Upper lobe of right lung (tissue), 1 donor: ENCODE measurements at regions not wholly inside any gene's neighbourhood (a gene's known extent, or its start where the extent isn't known, plus 50 kb on each side); places are given as distances from the start of the nearest gene placed in this dataset.

ENCODE experiments used
- ATAC-seq: fragments of 200-7000 bp; cut with Tn5 transposase; one replicate; pipeline ENCODE4 v1.9.1; 2020; ENCODE audit warnings: mild to moderate bottlenecking, moderate library complexity
- DNase-seq: peaks from one replicate; pipeline ENCODE4 v3.0.0-alpha.2; 2020
- H3K27ac ChIP-seq: fragments of 200-600 bp; one replicate; pipeline ENCODE4 v1.8.0; 2022
- H3K27me3 ChIP-seq: fragments of 200-600 bp; one replicate; pipeline ENCODE4 v1.8.0; 2022; ENCODE audit warnings: mild to moderate bottlenecking
- H3K36me3 ChIP-seq: fragments of 200-600 bp; one replicate; pipeline ENCODE4 v1.8.0; 2022
- H3K4me1 ChIP-seq: fragments of 200-600 bp; one replicate; pipeline ENCODE4 v1.8.0; 2022
- H3K4me3 ChIP-seq: fragments of 200-600 bp; one replicate; pipeline ENCODE4 v1.8.0; 2022; ENCODE audit warnings: mild to moderate bottlenecking
- H3K9me3 ChIP-seq: fragments of 200-600 bp; one replicate; pipeline ENCODE4 v1.8.0; 2022
- intact Hi-C: fragments of 100-400 bp; cut with DNase I; formaldehyde crosslinking; loops from one replicate; pipeline ENCODE4 v1.11.0; 2022
- TF ChIP-seq, protein P1 (sequence below): fragments of 200-600 bp; IDR thresholded peaks from one replicate; pipeline ENCODE4 v1.8.0; 2022; ENCODE audit warnings: antibody characterized with exemption
- donor health status: DM: no; HTN: yes; CAD: no; lungs with severe emphysema.

DNA sequence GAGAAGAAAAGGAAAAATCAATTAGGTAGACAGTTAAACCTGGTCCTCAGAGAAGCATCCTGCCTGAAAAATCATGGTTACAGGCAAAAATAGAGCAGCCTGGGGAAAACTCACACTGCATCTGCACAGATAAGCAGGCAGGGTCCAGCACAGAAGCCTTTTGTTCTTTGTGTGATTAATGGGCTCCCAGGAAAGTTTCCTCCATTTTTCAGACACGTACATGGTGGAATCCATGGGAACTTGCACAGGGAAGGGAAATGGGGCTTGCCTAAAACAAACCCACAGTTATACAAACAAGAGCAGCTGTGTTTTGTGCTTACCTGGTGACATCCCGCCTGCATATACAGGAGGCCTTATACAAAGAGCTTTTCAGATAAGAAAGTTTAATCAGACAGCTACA lies 243.9 kb upstream of the ATP10B start:
- ATAC-seq (no peak), DNase-seq (no peak)
- Histone ChIP-seq H3K27me3 (no peaks in the 10 kb centered on the region), H3K36me3 (no peaks in the 10 kb centered on the region), H3K9me3 (no peaks in the 10 kb centered on the region), H3K27ac (no peak overlapping the region), H3K4me1 (no peaks in the 10 kb centered on the region), H3K4me3 (no peak overlapping the region)
- intact Hi-C loops, result no loop called here
- TF ChIP-seq, protein P1, sequence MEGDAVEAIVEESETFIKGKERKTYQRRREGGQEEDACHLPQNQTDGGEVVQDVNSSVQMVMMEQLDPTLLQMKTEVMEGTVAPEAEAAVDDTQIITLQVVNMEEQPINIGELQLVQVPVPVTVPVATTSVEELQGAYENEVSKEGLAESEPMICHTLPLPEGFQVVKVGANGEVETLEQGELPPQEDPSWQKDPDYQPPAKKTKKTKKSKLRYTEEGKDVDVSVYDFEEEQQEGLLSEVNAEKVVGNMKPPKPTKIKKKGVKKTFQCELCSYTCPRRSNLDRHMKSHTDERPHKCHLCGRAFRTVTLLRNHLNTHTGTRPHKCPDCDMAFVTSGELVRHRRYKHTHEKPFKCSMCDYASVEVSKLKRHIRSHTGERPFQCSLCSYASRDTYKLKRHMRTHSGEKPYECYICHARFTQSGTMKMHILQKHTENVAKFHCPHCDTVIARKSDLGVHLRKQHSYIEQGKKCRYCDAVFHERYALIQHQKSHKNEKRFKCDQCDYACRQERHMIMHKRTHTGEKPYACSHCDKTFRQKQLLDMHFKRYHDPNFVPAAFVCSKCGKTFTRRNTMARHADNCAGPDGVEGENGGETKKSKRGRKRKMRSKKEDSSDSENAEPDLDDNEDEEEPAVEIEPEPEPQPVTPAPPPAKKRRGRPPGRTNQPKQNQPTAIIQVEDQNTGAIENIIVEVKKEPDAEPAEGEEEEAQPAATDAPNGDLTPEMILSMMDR, result no peak

DNA sequence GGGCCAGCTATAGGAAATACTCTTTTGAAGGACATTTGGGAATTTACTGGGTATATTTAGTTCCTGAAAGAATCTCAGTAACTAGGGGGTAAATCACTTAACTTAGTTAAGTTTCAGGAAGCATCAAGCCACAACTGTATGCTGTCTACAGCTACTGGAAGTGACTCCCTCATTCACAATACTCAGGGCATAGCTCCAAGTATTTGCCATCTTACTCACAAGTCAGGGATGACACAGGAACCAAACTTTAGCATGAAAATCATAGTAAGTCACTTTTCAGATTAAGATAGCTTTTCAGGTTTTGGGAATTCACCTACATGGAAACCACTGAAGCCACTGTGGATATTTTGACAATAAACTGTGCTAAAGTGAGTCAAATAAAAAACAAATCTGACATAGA lies 242.4 kb upstream of the ATP10B start:
- no peaks in the 10 kb centered on the region for H3K4me1 ChIP-seq
- intact Hi-C loops, result no loop called here
- no peaks in the 10 kb centered on the region for H3K9me3 ChIP-seq
- no peak overlapping the region for H3K27ac ChIP-seq
- DNase-seq (no peak), ATAC-seq (no peak)
- TF ChIP-seq, protein P1, result no peak
- H3K27me3 ChIP-seq, result no peaks in the 10 kb centered on the region
- no peak overlapping the region for H3K4me3 ChIP-seq
- no peaks in the 10 kb centered on the region for H3K36me3 ChIP-seq

DNA sequence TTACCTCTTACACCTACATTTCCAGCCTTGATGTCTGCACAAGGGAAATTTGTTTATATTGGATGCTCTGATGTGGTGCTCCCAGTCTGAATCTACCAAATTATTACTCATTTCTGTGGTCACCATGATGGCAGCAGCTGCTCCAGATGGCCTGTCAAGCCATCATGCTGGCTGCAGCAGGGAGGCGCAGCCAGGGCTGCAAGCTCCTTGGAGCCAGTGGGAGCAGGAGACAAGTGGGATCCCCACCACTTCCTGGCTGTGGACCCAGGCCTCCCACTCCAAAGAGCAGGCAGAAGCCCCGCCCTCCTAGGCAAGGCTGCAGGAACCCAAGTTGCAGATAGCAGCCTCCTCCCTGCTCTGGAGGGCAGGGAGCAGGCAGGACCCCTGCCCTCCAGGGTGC lies 241.1 kb upstream of the ATP10B start:
- no peaks in the 10 kb centered on the region for H3K4me1 ChIP-seq
- DNase-seq (no peak), ATAC-seq (no peak)
- H3K27ac ChIP-seq, result no peak overlapping the region
- TF ChIP-seq, protein P1, result no peak
- intact Hi-C loops, result no loop called here
- H3K4me3 ChIP-seq, result no peak overlapping the region
- H3K36me3 ChIP-seq, result no peaks in the 10 kb centered on the region
- no peaks in the 10 kb centered on the region for H3K27me3 ChIP-seq
- no peaks in the 10 kb centered on the region for H3K9me3 ChIP-seq

DNA sequence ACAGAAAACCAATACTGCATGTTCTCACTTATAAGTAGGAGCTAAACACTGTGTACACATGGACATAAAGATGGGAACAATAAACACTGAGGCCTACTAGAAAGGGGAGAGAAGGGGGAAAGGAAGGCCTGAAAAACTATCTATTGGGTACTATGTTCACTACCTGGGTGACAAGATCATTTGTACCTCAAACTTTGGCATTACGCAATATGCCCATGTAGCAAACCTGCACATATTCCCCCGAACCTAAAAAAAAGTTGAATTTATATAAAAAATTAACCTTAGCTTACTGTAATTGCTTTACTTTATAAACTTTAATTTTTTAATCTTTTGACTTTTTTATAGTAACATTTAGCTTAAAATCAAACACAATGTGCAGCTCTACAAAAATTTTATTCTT lies 237.6 kb upstream of the ATP10B start:
- TF ChIP-seq, protein P1, result no peak
- H3K36me3 ChIP-seq, result no peaks in the 10 kb centered on the region
- DNase-seq, result no peak
- no peak for ATAC-seq
- H3K9me3 ChIP-seq, result no peaks in the 10 kb centered on the region
- H3K27me3 ChIP-seq, result no peaks in the 10 kb centered on the region
- H3K4me3 ChIP-seq, result no peak overlapping the region
- H3K27ac ChIP-seq, result no peak overlapping the region
- H3K4me1 ChIP-seq, result no peaks in the 10 kb centered on the region
- intact Hi-C loops, result no loop called here

DNA sequence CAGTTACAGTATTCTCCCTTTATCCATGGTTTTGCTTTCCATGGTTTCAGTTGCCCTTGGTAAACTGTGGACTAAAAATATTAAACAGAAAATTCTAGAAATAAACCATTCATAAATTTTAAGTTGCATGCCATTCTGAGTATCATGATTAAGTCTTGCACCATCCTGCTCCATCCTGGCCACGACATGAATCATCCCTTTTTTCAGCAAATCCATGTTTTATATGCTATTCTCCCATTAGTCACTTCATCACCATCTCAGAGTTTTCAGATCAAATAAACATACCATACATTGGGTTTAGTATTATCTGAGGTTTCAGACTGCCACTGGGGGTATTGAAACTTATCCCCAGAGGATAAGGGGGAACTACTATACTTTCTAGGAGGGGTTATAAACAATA lies 234.4 kb upstream of the ATP10B start:
- DNase-seq, result no peak
- no peaks in the 10 kb centered on the region for H3K36me3 ChIP-seq
- H3K27ac ChIP-seq, result no peak overlapping the region
- no peaks in the 10 kb centered on the region for H3K27me3 ChIP-seq
- no peak for ATAC-seq
- H3K4me3 ChIP-seq, result no peak overlapping the region
- no peaks in the 10 kb centered on the region for H3K4me1 ChIP-seq
- intact Hi-C loops, result no loop called here
- TF ChIP-seq, protein P1, result no peak
- no peaks in the 10 kb centered on the region for H3K9me3 ChIP-seq

DNA sequence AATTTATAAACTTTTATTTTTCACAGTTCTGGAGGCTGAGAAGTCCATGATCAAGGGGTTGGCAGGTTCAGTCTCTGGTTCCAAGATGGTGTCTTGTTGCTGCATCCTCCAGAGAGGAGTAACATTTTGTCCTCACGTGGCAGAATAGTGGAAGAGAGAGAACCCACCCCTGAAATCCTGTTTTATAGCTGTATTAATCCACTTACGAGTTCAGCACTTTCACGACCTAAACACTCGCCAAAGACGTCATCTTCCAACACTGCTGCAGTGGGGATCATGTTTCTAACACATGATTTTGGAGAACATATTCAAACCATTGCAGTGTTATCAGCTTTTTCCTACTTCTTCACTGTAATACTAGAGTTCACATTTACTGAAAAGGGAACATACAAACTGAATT lies 233.0 kb upstream of the ATP10B start:
- Histone ChIP-seq H3K36me3 (no peaks in the 10 kb centered on the region), H3K9me3 (no peaks in the 10 kb centered on the region), H3K4me1 (no peaks in the 10 kb centered on the region), H3K27ac (no peak overlapping the region), H3K27me3 (no peaks in the 10 kb centered on the region), H3K4me3 (no peak overlapping the region)
- intact Hi-C loops, result no loop called here
- TF ChIP-seq, protein P1, result no peak
- DNase-seq, result no peak
- ATAC-seq, result no peak
